22Rv1 (cell line): ENCODE measurements at regions not wholly inside any gene's neighbourhood (a gene's known extent, or its start where the extent isn't known, plus 50 kb on each side); places are given as distances from the start of the nearest gene placed in this dataset.

Source experiments
- ZFX ChIP-seq: fragments of 450-650 bp; IDR thresholded peaks from 2 replicates; pipeline ENCODE4 v1.6.1; 2017; ENCODE audit warnings: antibody characterized with exemption, borderline replicate concordance
- TF ChIP-seq, protein P1 (sequence below): fragments of 450-650 bp; IDR thresholded peaks from 2 replicates; pipeline ENCODE4 v1.5.1; 2017; ENCODE audit warnings: mild to moderate bottlenecking

DNA sequence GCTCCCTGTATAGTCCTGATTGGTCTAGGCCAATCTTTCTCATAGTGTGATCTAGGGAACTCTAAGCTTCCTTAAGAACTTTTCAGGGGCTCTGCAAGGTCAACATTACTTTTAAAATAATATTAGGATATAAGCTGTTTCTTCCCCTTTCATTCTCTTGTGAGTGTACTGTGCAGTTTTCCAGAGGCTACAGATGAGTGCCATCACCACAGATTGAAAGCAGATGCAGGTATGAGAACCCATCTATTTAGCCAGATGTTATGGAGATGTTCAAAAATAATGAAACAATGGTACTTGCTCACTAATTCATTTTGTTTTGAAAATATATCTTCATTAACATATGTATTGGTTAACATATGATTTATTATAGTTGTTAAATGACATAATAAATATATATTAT lies 169.2 kb upstream of the SEMA3A start:
- TF ChIP-seq, protein P1, sequence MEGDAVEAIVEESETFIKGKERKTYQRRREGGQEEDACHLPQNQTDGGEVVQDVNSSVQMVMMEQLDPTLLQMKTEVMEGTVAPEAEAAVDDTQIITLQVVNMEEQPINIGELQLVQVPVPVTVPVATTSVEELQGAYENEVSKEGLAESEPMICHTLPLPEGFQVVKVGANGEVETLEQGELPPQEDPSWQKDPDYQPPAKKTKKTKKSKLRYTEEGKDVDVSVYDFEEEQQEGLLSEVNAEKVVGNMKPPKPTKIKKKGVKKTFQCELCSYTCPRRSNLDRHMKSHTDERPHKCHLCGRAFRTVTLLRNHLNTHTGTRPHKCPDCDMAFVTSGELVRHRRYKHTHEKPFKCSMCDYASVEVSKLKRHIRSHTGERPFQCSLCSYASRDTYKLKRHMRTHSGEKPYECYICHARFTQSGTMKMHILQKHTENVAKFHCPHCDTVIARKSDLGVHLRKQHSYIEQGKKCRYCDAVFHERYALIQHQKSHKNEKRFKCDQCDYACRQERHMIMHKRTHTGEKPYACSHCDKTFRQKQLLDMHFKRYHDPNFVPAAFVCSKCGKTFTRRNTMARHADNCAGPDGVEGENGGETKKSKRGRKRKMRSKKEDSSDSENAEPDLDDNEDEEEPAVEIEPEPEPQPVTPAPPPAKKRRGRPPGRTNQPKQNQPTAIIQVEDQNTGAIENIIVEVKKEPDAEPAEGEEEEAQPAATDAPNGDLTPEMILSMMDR = no peak
- no peak for TF ChIP-seq ZFX
